BJ (cell line): ENCODE measurements at regions not wholly inside any gene's neighbourhood (a gene's known extent, or its start where the extent isn't known, plus 50 kb on each side); places are given as distances from the start of the nearest gene placed in this dataset.

ENCODE experiments used
- CTCF ChIA-PET: fragments of 350-600 bp; formaldehyde crosslinking; extraction: SDS; loops from one replicate; lab custom pipeline; 2021; ENCODE audit warnings: antibody characterized with exemption, inconsistent platforms; lab: Yijun Ruan, JAX
- POLR2A ChIA-PET: fragments of 300-600 bp; sonication (Branson Sonifier 250); formaldehyde crosslinking; extraction: SDS; loops from one replicate; lab custom pipeline; 2021; ENCODE audit warnings: antibody characterized with exemption; lab: Charles Lee
- DNase-seq: peaks from one replicate; pipeline ENCODE4 v3.0.0-alpha.2; 2011; ENCODE audit warnings: low read depth
- H3K27me3 ChIP-seq: 2 replicates; pipeline ENCODE4 v1.6.0; 2011; ENCODE audit warnings: low read length; ENCODE audit not compliant: control insufficient read depth, insufficient read depth
- H3K36me3 ChIP-seq: 2 replicates; pipeline ENCODE4 v1.5.1; 2011; ENCODE audit warnings: low read length; ENCODE audit not compliant: control insufficient read depth, insufficient read depth
- H3K4me3 ChIP-seq: 2 replicates; pipeline ENCODE4 v1.5.1; 2011; ENCODE audit warnings: low read depth, mild to moderate bottlenecking, control low read depth, low read length
- TF ChIP-seq, protein P1 (sequence below): IDR thresholded peaks from 2 replicates; pipeline ENCODE4 v1.5.1; 2011; ENCODE audit warnings: low read depth, mild to moderate bottlenecking, control low read depth, inconsistent platforms, low read length, moderate library complexity; ENCODE audit not compliant: insufficient read depth

DNA sequence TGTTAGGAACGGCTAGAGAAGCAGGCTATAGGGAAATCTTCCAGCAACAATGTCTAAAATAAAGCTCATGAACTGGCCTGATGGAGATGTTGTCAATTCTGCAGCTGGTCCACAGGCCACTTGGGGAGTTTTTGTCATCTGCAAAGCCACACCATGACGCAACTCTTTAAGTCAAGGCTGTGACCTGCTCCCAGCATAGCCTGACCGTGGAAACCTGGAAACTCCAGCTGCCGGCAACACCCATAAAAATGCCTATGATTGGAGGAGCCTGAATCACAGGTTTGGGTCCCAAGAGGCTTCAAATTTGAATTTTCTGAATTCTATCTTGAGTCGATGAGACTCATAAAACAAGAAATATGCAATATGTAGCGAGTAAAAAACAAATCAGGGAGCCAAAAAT is 969.2 kb upstream of the PRKX start:
- no peak for DNase-seq
- Histone ChIP-seq H3K4me3 (no peak overlapping the region), H3K36me3 (no peaks in the 10 kb centered on the region), H3K27me3 (no peaks in the 10 kb centered on the region)
- TF ChIP-seq, protein P1, sequence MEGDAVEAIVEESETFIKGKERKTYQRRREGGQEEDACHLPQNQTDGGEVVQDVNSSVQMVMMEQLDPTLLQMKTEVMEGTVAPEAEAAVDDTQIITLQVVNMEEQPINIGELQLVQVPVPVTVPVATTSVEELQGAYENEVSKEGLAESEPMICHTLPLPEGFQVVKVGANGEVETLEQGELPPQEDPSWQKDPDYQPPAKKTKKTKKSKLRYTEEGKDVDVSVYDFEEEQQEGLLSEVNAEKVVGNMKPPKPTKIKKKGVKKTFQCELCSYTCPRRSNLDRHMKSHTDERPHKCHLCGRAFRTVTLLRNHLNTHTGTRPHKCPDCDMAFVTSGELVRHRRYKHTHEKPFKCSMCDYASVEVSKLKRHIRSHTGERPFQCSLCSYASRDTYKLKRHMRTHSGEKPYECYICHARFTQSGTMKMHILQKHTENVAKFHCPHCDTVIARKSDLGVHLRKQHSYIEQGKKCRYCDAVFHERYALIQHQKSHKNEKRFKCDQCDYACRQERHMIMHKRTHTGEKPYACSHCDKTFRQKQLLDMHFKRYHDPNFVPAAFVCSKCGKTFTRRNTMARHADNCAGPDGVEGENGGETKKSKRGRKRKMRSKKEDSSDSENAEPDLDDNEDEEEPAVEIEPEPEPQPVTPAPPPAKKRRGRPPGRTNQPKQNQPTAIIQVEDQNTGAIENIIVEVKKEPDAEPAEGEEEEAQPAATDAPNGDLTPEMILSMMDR: no peak
- CTCF ChIA-PET: no interaction called here
- POLR2A ChIA-PET: no interaction called here

DNA sequence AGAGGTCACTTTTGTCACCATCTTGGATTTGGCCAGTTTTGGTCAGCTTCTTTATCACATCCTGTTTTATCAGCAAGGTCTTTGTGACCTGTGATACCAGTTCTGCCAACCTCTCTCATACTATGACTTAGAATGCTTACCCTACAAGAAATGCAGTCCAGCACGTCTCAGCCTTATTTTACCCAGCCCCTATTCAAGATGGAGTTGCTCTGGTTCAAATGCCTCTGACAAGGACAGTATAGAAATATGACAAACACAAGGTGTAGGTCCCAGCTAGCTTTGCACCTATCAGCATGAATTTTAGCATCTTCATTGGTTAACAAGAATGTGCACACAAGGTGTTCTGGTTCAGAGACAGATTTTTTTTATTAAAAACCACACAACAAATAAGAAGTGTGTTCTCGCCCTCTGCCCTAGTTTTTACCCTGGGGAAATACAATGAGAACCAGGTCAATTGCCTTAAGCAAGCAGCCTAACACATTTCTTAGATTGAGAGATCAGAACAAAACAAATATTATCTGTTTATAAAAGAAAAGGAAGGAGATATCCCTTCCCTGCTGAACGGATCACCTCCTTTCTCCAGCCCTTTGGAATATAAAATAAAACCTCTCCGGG is 962.3 kb upstream of the PRKX start:
- ChIA-PET POLR2A (no interaction called here), CTCF (no interaction called here)
- no peak overlapping the region for H3K4me3 ChIP-seq
- TF ChIP-seq, protein P1: no peak
- no peak for DNase-seq
- H3K27me3 ChIP-seq: no peaks in the 10 kb centered on the region
- H3K36me3 ChIP-seq: no peaks in the 10 kb centered on the region

DNA sequence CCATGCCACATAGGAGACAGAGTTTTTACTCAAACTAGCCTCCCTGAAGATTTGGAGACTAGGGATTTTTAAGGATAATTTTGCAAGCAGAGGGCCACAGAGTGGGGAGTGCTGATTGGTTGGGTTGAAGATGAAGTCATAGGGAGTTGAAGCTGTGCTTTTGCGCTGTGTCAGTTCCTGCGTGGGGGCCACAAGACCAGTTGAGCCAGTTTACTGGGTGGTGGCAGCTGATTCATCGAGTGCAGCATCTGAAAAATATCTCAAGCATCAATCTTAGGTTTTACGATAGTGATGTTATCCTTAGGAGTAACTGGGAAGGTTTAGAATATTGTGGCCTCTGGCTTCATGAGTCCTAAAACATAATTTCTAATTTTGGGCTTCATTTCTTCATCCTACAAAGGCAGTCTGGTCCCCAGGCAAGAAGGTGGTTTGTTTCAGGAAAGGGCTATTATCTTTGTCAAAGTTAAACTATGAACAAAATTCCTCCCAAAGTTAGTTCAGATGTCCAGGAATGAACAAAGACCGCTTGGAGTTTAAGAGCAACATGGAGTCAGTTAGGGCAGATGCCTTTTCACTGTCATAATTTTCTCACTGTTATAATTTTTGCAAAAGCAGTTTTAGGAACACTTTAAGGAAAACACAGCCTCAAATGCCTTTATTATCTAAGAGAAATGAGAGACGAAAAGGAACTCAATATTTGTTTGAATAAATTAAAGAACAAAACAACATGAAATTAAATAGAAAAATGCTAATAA is 960.8 kb upstream of the PRKX start:
- Histone ChIP-seq H3K36me3 (no peaks in the 10 kb centered on the region), H3K27me3 (no peaks in the 10 kb centered on the region), H3K4me3 (no peak overlapping the region)
- ChIA-PET CTCF (no interaction called here), POLR2A (no interaction called here)
- TF ChIP-seq, protein P1: no peak
- no peak for DNase-seq

DNA sequence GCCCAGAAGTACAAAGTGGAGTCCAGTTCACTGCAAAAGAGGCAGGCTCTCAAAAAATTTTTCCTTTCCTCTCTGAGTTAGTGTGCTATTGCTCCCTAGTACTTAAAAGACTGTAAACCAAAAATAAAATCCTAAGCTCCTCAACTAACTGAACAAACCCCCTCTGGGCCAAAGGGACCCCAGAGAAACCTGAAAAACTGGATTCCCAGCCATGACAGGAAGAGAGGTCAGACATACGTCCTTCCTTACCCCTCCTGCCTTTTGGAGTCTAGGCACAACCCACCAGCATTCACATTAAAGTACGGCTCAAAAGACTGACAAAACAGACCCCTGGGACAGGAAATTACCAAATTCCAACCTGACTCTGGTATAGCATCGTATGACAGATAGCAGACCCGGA is 957.9 kb upstream of the PRKX start:
- no peak for DNase-seq
- TF ChIP-seq, protein P1: no peak
- ChIA-PET POLR2A (no interaction called here), CTCF (no interaction called here)
- Histone ChIP-seq H3K4me3 (no peak overlapping the region), H3K27me3 (no peaks in the 10 kb centered on the region), H3K36me3 (no peaks in the 10 kb centered on the region)

DNA sequence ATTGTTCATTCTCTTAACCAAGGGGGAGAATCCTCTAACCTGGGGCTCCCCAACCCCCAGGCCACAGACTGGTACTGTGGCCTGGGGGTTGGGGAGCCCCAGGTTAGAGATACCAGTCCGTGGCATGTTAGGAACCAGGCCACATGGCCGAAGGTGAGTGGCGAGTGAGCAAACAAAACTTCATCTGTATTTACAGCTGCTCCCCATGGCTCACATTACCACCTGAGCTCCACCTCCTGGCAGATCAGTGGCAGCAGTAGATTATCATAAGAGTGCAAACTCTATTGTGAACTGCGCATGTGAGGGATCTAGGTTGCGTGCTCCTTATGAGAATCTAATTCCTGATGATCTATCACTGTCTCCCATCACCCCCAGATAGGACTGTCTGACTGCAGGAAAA is 957.2 kb upstream of the PRKX start:
- no peak for DNase-seq
- POLR2A ChIA-PET: no interaction called here
- Histone ChIP-seq H3K4me3 (no peak overlapping the region), H3K36me3 (no peaks in the 10 kb centered on the region), H3K27me3 (no peaks in the 10 kb centered on the region)
- CTCF ChIA-PET: no interaction called here
- TF ChIP-seq, protein P1: no peak
